HL-60 (cell line): ENCODE measurements at regions not wholly inside any gene's neighbourhood (a gene's known extent, or its start where the extent isn't known, plus 50 kb on each side); places are given as distances from the start of the nearest gene placed in this dataset.

Source experiments
- POLR2AphosphoS5 ChIP-seq: IDR thresholded peaks from 2 replicates; pipeline ENCODE4 v1.6.1; 2012; ENCODE audit warnings: low read depth
- TF ChIP-seq, protein P1 (sequence below): IDR thresholded peaks from one replicate; pipeline ENCODE4 v1.5.1; 2011; ENCODE audit warnings: low read length, control low read depth, inconsistent platforms; ENCODE audit not compliant: insufficient read depth

DNA sequence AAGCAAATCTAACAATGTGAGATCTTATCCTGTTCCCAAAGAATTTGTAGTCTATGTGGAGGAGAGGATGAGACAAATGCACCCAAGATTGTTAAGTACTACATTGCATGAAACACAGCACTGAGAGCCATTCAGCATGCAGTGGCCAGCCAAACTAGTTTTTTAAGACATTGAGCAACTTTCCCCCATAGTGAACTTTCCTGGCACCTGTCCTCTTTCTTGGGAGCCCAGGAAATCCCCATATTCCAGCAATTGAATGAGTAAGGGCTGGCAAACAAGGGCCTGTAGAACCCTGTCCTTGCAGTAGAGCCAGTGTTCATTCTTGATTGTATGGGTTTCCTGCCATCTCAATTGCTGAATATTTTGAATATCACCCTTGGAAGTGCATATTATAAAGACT is 58.8 kb upstream of the FIGN start:
- TF ChIP-seq, protein P1, sequence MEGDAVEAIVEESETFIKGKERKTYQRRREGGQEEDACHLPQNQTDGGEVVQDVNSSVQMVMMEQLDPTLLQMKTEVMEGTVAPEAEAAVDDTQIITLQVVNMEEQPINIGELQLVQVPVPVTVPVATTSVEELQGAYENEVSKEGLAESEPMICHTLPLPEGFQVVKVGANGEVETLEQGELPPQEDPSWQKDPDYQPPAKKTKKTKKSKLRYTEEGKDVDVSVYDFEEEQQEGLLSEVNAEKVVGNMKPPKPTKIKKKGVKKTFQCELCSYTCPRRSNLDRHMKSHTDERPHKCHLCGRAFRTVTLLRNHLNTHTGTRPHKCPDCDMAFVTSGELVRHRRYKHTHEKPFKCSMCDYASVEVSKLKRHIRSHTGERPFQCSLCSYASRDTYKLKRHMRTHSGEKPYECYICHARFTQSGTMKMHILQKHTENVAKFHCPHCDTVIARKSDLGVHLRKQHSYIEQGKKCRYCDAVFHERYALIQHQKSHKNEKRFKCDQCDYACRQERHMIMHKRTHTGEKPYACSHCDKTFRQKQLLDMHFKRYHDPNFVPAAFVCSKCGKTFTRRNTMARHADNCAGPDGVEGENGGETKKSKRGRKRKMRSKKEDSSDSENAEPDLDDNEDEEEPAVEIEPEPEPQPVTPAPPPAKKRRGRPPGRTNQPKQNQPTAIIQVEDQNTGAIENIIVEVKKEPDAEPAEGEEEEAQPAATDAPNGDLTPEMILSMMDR, result no peak
- TF ChIP-seq POLR2AphosphoS5, result no peak
